Stromal cell of bone marrow (primary cell): ENCODE measurements at regions not wholly inside any gene's neighbourhood (a gene's known extent, or its start where the extent isn't known, plus 50 kb on each side); places are given as distances from the start of the nearest gene placed in this dataset.

ENCODE experiments used
- DNase-seq: peaks from one replicate; pipeline ENCODE4 v3.0.0-alpha.2; 2012; ENCODE audit warnings: low read depth

- no peak for DNase-seq
Measured at GRCh38 chrX:30950391-30950790, 61.3 kb upstream of the TAB3 start.

DNA sequence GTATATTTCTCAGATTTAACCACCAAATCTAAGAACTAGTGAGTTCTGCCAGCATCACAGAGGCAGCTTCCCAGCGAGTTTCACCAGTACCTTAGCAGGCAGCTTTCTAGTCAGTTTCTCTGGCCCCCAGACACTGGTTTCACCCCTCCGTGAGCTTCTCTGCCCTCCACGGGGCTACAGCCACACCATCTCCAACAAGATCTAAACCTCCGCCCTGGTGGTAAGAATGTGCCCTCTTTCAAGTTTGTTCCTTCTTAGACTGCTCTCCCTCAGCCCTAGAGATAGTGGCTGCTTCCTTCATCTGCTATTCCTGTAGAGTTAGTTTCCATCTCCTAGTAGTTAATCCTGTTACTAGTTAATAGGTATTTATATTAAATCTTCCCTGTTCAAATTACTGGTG is 60.5 kb upstream of the TAB3 start:
- no peak for DNase-seq

DNA sequence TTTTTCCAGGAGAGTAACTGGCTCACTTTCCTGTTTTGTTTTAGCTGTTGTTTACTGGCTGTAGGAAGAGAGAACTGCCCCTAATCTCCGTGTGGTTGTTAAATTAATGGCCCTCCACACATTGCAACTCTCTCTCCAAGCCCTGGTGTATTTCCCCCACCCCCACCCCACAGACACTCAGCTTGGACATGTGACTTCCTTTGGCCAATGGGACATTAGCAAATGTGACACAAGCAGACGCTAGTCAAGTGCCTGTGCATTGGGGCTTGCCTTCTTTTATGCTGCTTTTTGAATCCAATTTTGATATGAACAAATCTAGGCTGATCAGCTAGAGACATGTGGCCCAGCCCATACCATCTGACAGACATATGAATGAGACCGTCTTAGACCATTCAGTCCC is 59.6 kb upstream of the TAB3 start:
- DNase-seq = no peak

DNA sequence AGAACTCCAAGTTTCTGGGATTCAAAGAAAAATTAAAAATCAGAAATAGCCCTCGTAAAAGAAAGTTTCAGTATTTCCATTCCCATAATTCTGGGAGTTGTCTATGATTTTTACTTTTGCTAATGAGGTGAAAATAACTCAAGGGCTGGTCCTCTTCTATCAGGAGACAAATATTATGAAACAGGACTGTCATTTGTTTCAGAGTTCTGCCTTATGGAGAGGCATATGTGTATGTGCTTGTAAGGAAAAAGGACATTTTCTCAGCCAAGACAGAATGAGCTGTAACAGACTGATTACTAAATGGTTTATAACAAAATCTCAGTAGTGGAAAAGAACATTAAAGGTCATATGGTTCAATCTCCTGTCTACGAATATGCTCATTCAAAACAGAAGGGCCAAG is 59.0 kb upstream of the TAB3 start:
- DNase-seq = no peak

GRCh38 chrX:30943984-30944383 is 54.9 kb upstream of the TAB3 start:
- no peak for DNase-seq

DNA sequence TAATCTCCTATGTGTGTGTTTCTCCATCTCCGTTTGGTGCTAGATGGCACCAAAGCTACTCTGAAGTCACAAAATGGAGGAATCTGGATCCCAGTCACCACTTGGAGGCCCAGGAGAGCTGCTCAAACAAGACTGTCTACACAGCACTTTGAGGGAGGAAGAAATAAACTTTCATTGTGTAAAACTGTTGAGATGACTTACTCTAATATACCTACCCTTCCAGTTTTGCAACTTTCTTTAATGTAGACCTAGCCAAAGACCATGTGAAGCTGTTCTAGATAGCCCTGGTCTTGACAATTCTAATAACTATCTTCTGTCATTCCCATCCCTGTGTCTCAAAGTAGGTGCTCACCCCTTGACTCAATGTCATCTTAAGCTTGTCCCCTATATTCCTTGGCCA is 52.8 kb upstream of the TAB3 start:
- no peak for DNase-seq

- DNase-seq = no peak
Measured at GRCh38 chrX:30939928-30940327, 50.9 kb upstream of the TAB3 start.
